Activated CD8-positive, alpha-beta T cell treated with anti-CD3 and anti-CD28 coated beads, Interleukin-2, amount 10 ng/mL, durations not matched to agents 7 days and 5 days (primary cell): ENCODE measurements at regions not wholly inside any gene's neighbourhood (a gene's known extent, or its start where the extent isn't known, plus 50 kb on each side); places are given as distances from the start of the nearest gene placed in this dataset.

Source experiments
- ATAC-seq: fragments of 150-1000 bp; cut with Tn5 transposase; one replicate; pipeline ENCODE4 v1.10.0; 2021; ENCODE audit warnings: moderate library complexity
- CTCF ChIA-PET: fragments of 350-600 bp; sonication (Branson Sonifier 250); formaldehyde crosslinking; loops from one replicate; lab custom pipeline; 2021; ENCODE audit warnings: antibody characterized with exemption; lab: Charles Lee
- POLR2A ChIA-PET: fragments of 350-600 bp; sonication (Branson Sonifier 250); formaldehyde crosslinking; loops from one replicate; lab custom pipeline; 2021; ENCODE audit warnings: antibody characterized with exemption; lab: Charles Lee
- DNase-seq: peaks from one replicate; pipeline ENCODE4 v3.0.0-alpha.2; 2020
- H3K27ac Mint-ChIP-seq: one replicate; pipeline ENCODE4 v1.8.0; 2021; ENCODE audit warnings: mild to moderate bottlenecking, mixed read lengths
- H3K27me3 Mint-ChIP-seq: one replicate; pipeline ENCODE4 v1.8.0; 2021; ENCODE audit warnings: low read depth, mixed read lengths
- H3K36me3 Mint-ChIP-seq: one replicate; pipeline ENCODE4 v1.8.0; 2021; ENCODE audit warnings: low read depth, mixed read lengths
- H3K4me1 Mint-ChIP-seq: one replicate; pipeline ENCODE4 v1.8.0; 2021; ENCODE audit warnings: low read depth, mixed read lengths
- H3K4me3 Mint-ChIP-seq: one replicate; pipeline ENCODE4 v1.8.0; 2021; ENCODE audit warnings: mild to moderate bottlenecking, mixed read lengths
- H3K9me3 Mint-ChIP-seq: one replicate; pipeline ENCODE4 v1.8.0; 2022; ENCODE audit warnings: mixed read lengths; ENCODE audit not compliant: insufficient read depth

DNA sequence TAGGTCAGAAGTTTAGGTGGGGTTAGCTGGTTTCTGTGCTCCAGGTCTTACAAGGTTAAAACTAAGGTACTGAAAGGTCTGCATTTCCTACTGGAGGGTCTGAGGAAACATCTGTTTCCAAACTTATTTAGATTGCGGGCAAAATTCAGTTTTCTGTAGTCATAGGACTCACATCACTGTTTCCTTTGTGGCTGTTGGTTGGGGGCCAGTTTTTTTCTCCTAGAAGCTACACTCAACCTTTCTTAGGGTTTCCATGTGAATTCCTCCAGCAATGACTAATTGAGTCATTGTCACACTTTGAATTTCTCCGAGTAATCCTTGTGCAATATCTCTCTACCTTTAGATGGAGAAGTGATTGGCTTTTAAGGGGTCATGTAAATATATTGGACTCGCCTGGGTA, 773.4 kb upstream of the SLITRK1 start:
- no peak overlapping the region for H3K27ac Mint-ChIP-seq
- no peaks in the 10 kb centered on the region for H3K36me3 Mint-ChIP-seq
- POLR2A ChIA-PET: no interaction called here
- no peak for DNase-seq
- H3K4me1 Mint-ChIP-seq: no peaks in the 10 kb centered on the region
- H3K9me3 Mint-ChIP-seq: peaks cover 5% of the 10 kb centered on the region
- ATAC-seq: no peak
- no peak overlapping the region for H3K4me3 Mint-ChIP-seq
- CTCF ChIA-PET: no interaction called here
- no peaks in the 10 kb centered on the region for H3K27me3 Mint-ChIP-seq

- Mint-ChIP-seq H3K9me3 (peaks cover 5% of the 10 kb centered on the region), H3K4me3 (no peak overlapping the region), H3K4me1 (no peaks in the 10 kb centered on the region), H3K27me3 (no peaks in the 10 kb centered on the region), H3K27ac (no peak overlapping the region), H3K36me3 (no peaks in the 10 kb centered on the region)
- POLR2A ChIA-PET: no interaction called here
- CTCF ChIA-PET: no interaction called here
- ATAC-seq (no peak), DNase-seq (no peak)
Measured at GRCh38 chr13:84654654-84655275, 772.5 kb upstream of the SLITRK1 start.

- POLR2A ChIA-PET: no interaction called here
Measured at GRCh38 chr13:84653915-84654534, 771.8 kb upstream of the SLITRK1 start.

GRCh38 chr13:84651705-84652104, 769.4 kb upstream of the SLITRK1 start:
- no peak for ATAC-seq
- no peaks in the 10 kb centered on the region for H3K36me3 Mint-ChIP-seq
- H3K4me3 Mint-ChIP-seq: no peak overlapping the region
- DNase-seq: no peak
- H3K27me3 Mint-ChIP-seq: no peaks in the 10 kb centered on the region
- ChIA-PET POLR2A (no interaction called here), CTCF (no interaction called here)
- H3K9me3 Mint-ChIP-seq: no peaks in the 10 kb centered on the region
- H3K27ac Mint-ChIP-seq: no peak overlapping the region
- no peaks in the 10 kb centered on the region for H3K4me1 Mint-ChIP-seq

More at GRCh38 chr13:84653915-84654534, 771.8 kb upstream of the SLITRK1 start:
- DNase-seq: no peak
- no peaks in the 10 kb centered on the region for H3K4me1 Mint-ChIP-seq
- no peak overlapping the region for H3K4me3 Mint-ChIP-seq
- H3K36me3 Mint-ChIP-seq: no peaks in the 10 kb centered on the region
- H3K9me3 Mint-ChIP-seq: peaks cover 1% of the 10 kb centered on the region
- no peak overlapping the region for H3K27ac Mint-ChIP-seq
- ATAC-seq: no peak
- CTCF ChIA-PET: no interaction called here
- H3K27me3 Mint-ChIP-seq: no peaks in the 10 kb centered on the region

- Mint-ChIP-seq H3K27me3 (no peaks in the 10 kb centered on the region), H3K27ac (no peak overlapping the region), H3K9me3 (no peaks in the 10 kb centered on the region), H3K36me3 (no peaks in the 10 kb centered on the region), H3K4me1 (no peaks in the 10 kb centered on the region), H3K4me3 (no peak overlapping the region)
- ChIA-PET POLR2A (no interaction called here), CTCF (no interaction called here)
- DNase-seq (no peak), ATAC-seq (no peak)
Measured at GRCh38 chr13:84651288-84651687, 769.0 kb upstream of the SLITRK1 start.

- no peaks in the 10 kb centered on the region for H3K4me1 Mint-ChIP-seq
- H3K27me3 Mint-ChIP-seq: no peaks in the 10 kb centered on the region
- POLR2A ChIA-PET: no interaction called here
- no peaks in the 10 kb centered on the region for H3K36me3 Mint-ChIP-seq
- ATAC-seq (no peak), DNase-seq (no peak)
- no peaks in the 10 kb centered on the region for H3K9me3 Mint-ChIP-seq
- CTCF ChIA-PET: no interaction called here
- H3K4me3 Mint-ChIP-seq: no peak overlapping the region
- H3K27ac Mint-ChIP-seq: no peak overlapping the region
Measured at GRCh38 chr13:84649853-84650252, 767.6 kb upstream of the SLITRK1 start.

GRCh38 chr13:84648069-84648640, 765.9 kb upstream of the SLITRK1 start:
- Mint-ChIP-seq H3K27ac (no peak overlapping the region), H3K36me3 (no peaks in the 10 kb centered on the region), H3K4me1 (no peaks in the 10 kb centered on the region), H3K27me3 (no peaks in the 10 kb centered on the region), H3K4me3 (no peak overlapping the region), H3K9me3 (no peaks in the 10 kb centered on the region)
- CTCF ChIA-PET: no interaction called here
- ATAC-seq (no peak), DNase-seq (no peak)
- POLR2A ChIA-PET: no interaction called here

- ChIA-PET POLR2A (no interaction called here), CTCF (no interaction called here)
- DNase-seq (no peak), ATAC-seq (no peak)
- H3K27ac Mint-ChIP-seq: no peak overlapping the region
- H3K27me3 Mint-ChIP-seq: no peaks in the 10 kb centered on the region
- H3K4me3 Mint-ChIP-seq: no peak overlapping the region
- no peaks in the 10 kb centered on the region for H3K4me1 Mint-ChIP-seq
- H3K9me3 Mint-ChIP-seq: no peaks in the 10 kb centered on the region
- H3K36me3 Mint-ChIP-seq: no peaks in the 10 kb centered on the region
Measured at GRCh38 chr13:84646957-84647356, 764.7 kb upstream of the SLITRK1 start.

DNA sequence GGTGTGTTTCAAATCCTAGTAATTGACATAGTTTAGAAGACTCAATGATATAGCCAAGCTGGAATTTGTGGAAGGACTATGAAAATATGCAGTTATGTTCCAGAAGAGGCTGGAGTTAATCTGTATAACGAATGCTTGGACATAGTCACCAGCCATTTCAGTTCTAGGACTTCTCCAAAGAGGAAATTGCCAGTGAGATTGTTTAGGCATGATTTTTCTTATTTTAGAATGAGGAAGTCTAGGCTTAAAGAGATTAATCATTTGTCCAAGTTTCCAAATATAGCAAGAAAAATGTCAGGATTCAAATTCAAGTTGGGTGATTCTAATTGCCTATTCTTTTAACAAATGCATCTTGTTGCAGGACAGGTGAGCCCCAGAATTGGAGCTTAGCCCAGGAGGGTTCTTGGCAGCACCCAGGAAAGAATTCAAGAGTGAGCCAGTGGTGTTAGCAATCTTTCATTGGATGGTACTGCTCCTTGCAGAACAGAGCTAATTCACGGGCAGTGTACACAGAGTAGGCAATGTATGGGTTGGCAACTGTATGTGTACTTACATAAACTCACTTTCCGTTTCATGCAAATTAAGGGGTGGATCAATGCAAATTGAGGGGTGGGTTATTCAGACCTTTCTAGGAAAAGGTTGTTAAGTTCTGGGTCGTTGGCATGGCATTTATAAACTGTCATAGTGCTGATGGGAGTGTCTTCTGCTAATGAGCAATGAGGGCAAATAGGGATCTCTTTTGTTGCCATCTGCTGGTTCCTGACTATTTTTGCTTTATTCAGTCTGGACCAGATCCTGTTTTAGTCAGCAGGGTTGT, 763.1 kb upstream of the SLITRK1 start:
- H3K9me3 Mint-ChIP-seq: no peaks in the 10 kb centered on the region
- no peak overlapping the region for H3K4me3 Mint-ChIP-seq
- ChIA-PET CTCF (no interaction called here), POLR2A (no interaction called here)
- no peaks in the 10 kb centered on the region for H3K27me3 Mint-ChIP-seq
- H3K4me1 Mint-ChIP-seq: no peaks in the 10 kb centered on the region
- DNase-seq (no peak), ATAC-seq (no peak)
- H3K27ac Mint-ChIP-seq: no peak overlapping the region
- H3K36me3 Mint-ChIP-seq: no peaks in the 10 kb centered on the region

GRCh38 chr13:84641491-84641890, 759.2 kb upstream of the SLITRK1 start:
- no peak overlapping the region for H3K27ac Mint-ChIP-seq
- no peak overlapping the region for H3K4me3 Mint-ChIP-seq
- CTCF ChIA-PET: no interaction called here
- H3K9me3 Mint-ChIP-seq: no peaks in the 10 kb centered on the region
- no peaks in the 10 kb centered on the region for H3K4me1 Mint-ChIP-seq
- POLR2A ChIA-PET: no interaction called here
- H3K27me3 Mint-ChIP-seq: no peaks in the 10 kb centered on the region
- DNase-seq (no peak), ATAC-seq (no peak)
- no peaks in the 10 kb centered on the region for H3K36me3 Mint-ChIP-seq

DNA sequence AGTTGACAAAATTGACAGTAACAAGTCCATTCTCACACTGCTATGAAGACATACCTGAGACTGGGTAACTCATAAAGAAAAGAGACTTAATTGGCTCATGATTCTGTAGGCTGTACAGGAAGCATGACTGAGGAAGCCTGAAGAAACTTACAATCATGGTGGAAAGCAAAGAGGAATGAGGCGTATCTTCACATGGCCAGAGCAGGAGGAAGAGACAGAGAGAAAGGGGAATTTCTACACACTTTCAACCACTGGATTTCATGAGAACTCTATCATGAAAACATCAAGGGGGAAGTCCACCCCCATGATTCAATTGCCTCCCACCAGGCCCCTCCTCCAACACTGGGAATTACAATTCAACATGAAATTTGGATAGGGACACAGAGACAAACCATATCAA, 758.4 kb upstream of the SLITRK1 start:
- ATAC-seq: no peak
- Mint-ChIP-seq H3K36me3 (no peaks in the 10 kb centered on the region), H3K9me3 (no peaks in the 10 kb centered on the region), H3K27ac (no peak overlapping the region), H3K4me3 (no peak overlapping the region), H3K27me3 (no peaks in the 10 kb centered on the region), H3K4me1 (no peaks in the 10 kb centered on the region)
- POLR2A ChIA-PET: no interaction called here
- CTCF ChIA-PET: no interaction called here
- DNase-seq: no peak

- no peak overlapping the region for H3K27ac Mint-ChIP-seq
- ChIA-PET POLR2A (no interaction called here), CTCF (no interaction called here)
- no peaks in the 10 kb centered on the region for H3K9me3 Mint-ChIP-seq
- no peaks in the 10 kb centered on the region for H3K36me3 Mint-ChIP-seq
- no peak overlapping the region for H3K4me3 Mint-ChIP-seq
- H3K4me1 Mint-ChIP-seq: no peaks in the 10 kb centered on the region
- no peak for ATAC-seq
- no peaks in the 10 kb centered on the region for H3K27me3 Mint-ChIP-seq
- no peak for DNase-seq
Measured at GRCh38 chr13:84630476-84630875, 748.2 kb upstream of the SLITRK1 start.
